Effector memory CD8-positive, alpha-beta T cell (primary cell): ENCODE measurements at regions not wholly inside any gene's neighbourhood (a gene's known extent, or its start where the extent isn't known, plus 50 kb on each side); places are given as distances from the start of the nearest gene placed in this dataset.

ENCODE experiments used
- ATAC-seq: fragments of 150-1000 bp; cut with Tn5 transposase; replicated peaks from 2 replicates; pipeline ENCODE4 v1.10.0; 2021; ENCODE audit warnings: mild to moderate bottlenecking, moderate library complexity
- DNase-seq, 3 experiments: peaks; one replicate each; pipeline ENCODE4 v3.0.0; 2021
- H3K27ac Mint-ChIP-seq, 2 donors: one replicate each; pipeline ENCODE4 v1.8.0; 2022; ENCODE audit warnings: mild to moderate bottlenecking in 2 of 2, mixed read lengths in 2 of 2, moderate library complexity in 2 of 2
- H3K27me3 Mint-ChIP-seq, 2 donors: one replicate each; pipeline ENCODE4 v1.8.0; 2022; ENCODE audit warnings: mixed read lengths in 2 of 2
- H3K36me3 Mint-ChIP-seq: one replicate; pipeline ENCODE4 v1.8.0; 2022; ENCODE audit warnings: mild to moderate bottlenecking, moderate library complexity, mixed read lengths; ENCODE audit not compliant: insufficient read depth
- H3K4me1 Mint-ChIP-seq, 2 donors: one replicate each; pipeline ENCODE4 v1.8.0; 2022; ENCODE audit warnings: low read depth in 2 of 2, mixed read lengths in 2 of 2
- H3K4me3 Mint-ChIP-seq, 2 donors: one replicate each; pipeline ENCODE4 v1.8.0; 2022; ENCODE audit warnings: mild to moderate bottlenecking in 2 of 2, mixed read lengths in 2 of 2, moderate library complexity in 2 of 2
- H3K9me3 Mint-ChIP-seq, 2 donors: one replicate each; pipeline ENCODE4 v1.8.0; 2022; ENCODE audit warnings: mixed read lengths in 2 of 2

- peak overlapping the region in 1 of 2 donors; percentile 25 for H3K27ac Mint-ChIP-seq
- H3K9me3 Mint-ChIP-seq, result no peaks in the 10 kb centered on the region
- ATAC-seq (no peak), DNase-seq (no peak)
- H3K36me3 Mint-ChIP-seq, result no peaks in the 10 kb centered on the region
- H3K27me3 Mint-ChIP-seq, result no peaks in the 10 kb centered on the region
- no peak overlapping the region for H3K4me3 Mint-ChIP-seq
- H3K4me1 Mint-ChIP-seq, result peaks cover 7 to 11% of the 10 kb centered on the region in 2 donors
These were observed 69.6 kb upstream of the ARMC2 start for GRCh38 chr6:108778421-108779186.

- Mint-ChIP-seq H3K27me3 (no peaks in the 10 kb centered on the region), H3K4me3 (no peak overlapping the region), H3K9me3 (no peaks in the 10 kb centered on the region), H3K4me1 (peaks cover 7 to 11% of the 10 kb centered on the region in 2 donors), H3K36me3 (no peaks in the 10 kb centered on the region), H3K27ac (no peak overlapping the region)
- DNase-seq (no peak), ATAC-seq (no peak)
These were observed 68.5 kb upstream of the ARMC2 start for GRCh38 chr6:108779536-108780275.

GRCh38 chr6:108780784-108781183 lies 67.4 kb upstream of the ARMC2 start:
- H3K4me3 Mint-ChIP-seq, result no peak overlapping the region
- no peak for ATAC-seq
- no peaks in the 10 kb centered on the region for H3K9me3 Mint-ChIP-seq
- H3K27me3 Mint-ChIP-seq, result no peaks in the 10 kb centered on the region
- peaks cover 7 to 11% of the 10 kb centered on the region in 2 donors for H3K4me1 Mint-ChIP-seq
- no peak for DNase-seq
- H3K27ac Mint-ChIP-seq, result no peak overlapping the region
- no peaks in the 10 kb centered on the region for H3K36me3 Mint-ChIP-seq

- H3K4me3 Mint-ChIP-seq, result peak overlapping the region; percentile 73 to 78
- no peak for ATAC-seq
- H3K36me3 Mint-ChIP-seq, result no peaks in the 10 kb centered on the region
- no peak overlapping the region for H3K27ac Mint-ChIP-seq
- DNase-seq, result no peak
- H3K27me3 Mint-ChIP-seq, result peaks cover 0 to 8% of the 10 kb centered on the region in 2 donors
- H3K4me1 Mint-ChIP-seq, result peaks cover 7 to 11% of the 10 kb centered on the region in 2 donors
- no peaks in the 10 kb centered on the region for H3K9me3 Mint-ChIP-seq
These were observed 66.7 kb upstream of the ARMC2 start for GRCh38 chr6:108781419-108782100.

GRCh38 chr6:108782179-108783041 lies 65.8 kb upstream of the ARMC2 start:
- no peaks in the 10 kb centered on the region for H3K36me3 Mint-ChIP-seq
- peaks cover 7 to 11% of the 10 kb centered on the region in 2 donors for H3K4me1 Mint-ChIP-seq
- no peaks in the 10 kb centered on the region for H3K9me3 Mint-ChIP-seq
- DNase-seq, result peak; percentile 66 to 72 (median 68)
- no peak overlapping the region for H3K27ac Mint-ChIP-seq
- peaks cover 0 to 9% of the 10 kb centered on the region in 2 donors for H3K27me3 Mint-ChIP-seq
- H3K4me3 Mint-ChIP-seq, result peak overlapping the region; percentile 73 to 78
- ATAC-seq, result peak; percentile 99

- DNase-seq, result no peak
- H3K4me3 Mint-ChIP-seq, result no peak overlapping the region
- H3K4me1 Mint-ChIP-seq, result peaks cover 7 to 11% of the 10 kb centered on the region in 2 donors
- H3K9me3 Mint-ChIP-seq, result no peaks in the 10 kb centered on the region
- H3K27ac Mint-ChIP-seq, result no peak overlapping the region
- H3K27me3 Mint-ChIP-seq, result peaks cover 0 to 9% of the 10 kb centered on the region in 2 donors
- no peak for ATAC-seq
- H3K36me3 Mint-ChIP-seq, result no peaks in the 10 kb centered on the region
These were observed 62.6 kb upstream of the ARMC2 start for GRCh38 chr6:108785653-108786052.

- Mint-ChIP-seq H3K27ac (no peak overlapping the region), H3K4me3 (no peak overlapping the region), H3K4me1 (no peaks in the 10 kb centered on the region), H3K27me3 (peaks cover 0 to 9% of the 10 kb centered on the region in 2 donors), H3K36me3 (no peaks in the 10 kb centered on the region), H3K9me3 (no peaks in the 10 kb centered on the region)
- DNase-seq (no peak), ATAC-seq (no peak)
These were observed 59.8 kb upstream of the ARMC2 start for GRCh38 chr6:108788416-108788815.

GRCh38 chr6:108789475-108789874 lies 58.7 kb upstream of the ARMC2 start:
- H3K27me3 Mint-ChIP-seq, result peaks cover 0 to 9% of the 10 kb centered on the region in 2 donors
- no peaks in the 10 kb centered on the region for H3K4me1 Mint-ChIP-seq
- no peak overlapping the region for H3K27ac Mint-ChIP-seq
- no peaks in the 10 kb centered on the region for H3K36me3 Mint-ChIP-seq
- H3K9me3 Mint-ChIP-seq, result no peaks in the 10 kb centered on the region
- H3K4me3 Mint-ChIP-seq, result no peak overlapping the region
- DNase-seq (no peak), ATAC-seq (no peak)

- no peak overlapping the region for H3K4me3 Mint-ChIP-seq
- DNase-seq (no peak), ATAC-seq (no peak)
- no peaks in the 10 kb centered on the region for H3K9me3 Mint-ChIP-seq
- no peaks in the 10 kb centered on the region for H3K4me1 Mint-ChIP-seq
- H3K36me3 Mint-ChIP-seq, result no peaks in the 10 kb centered on the region
- H3K27ac Mint-ChIP-seq, result no peak overlapping the region
- H3K27me3 Mint-ChIP-seq, result no peaks in the 10 kb centered on the region
These were observed 56.5 kb upstream of the ARMC2 start for GRCh38 chr6:108791700-108792099.

- H3K36me3 Mint-ChIP-seq, result no peaks in the 10 kb centered on the region
- DNase-seq, result no peak
These were observed 54.5 kb upstream of the ARMC2 start for GRCh38 chr6:108793516-108794251.

GRCh38 chr6:108795122-108795521 lies 53.1 kb upstream of the ARMC2 start:
- H3K4me1 Mint-ChIP-seq, result peaks cover 22 to 29% of the 10 kb centered on the region in 2 donors
- no peak for DNase-seq
- H3K4me3 Mint-ChIP-seq, result no peak overlapping the region
- H3K27ac Mint-ChIP-seq, result no peak overlapping the region
- H3K9me3 Mint-ChIP-seq, result no peaks in the 10 kb centered on the region
- no peak for ATAC-seq
- H3K36me3 Mint-ChIP-seq, result no peaks in the 10 kb centered on the region
- no peaks in the 10 kb centered on the region for H3K27me3 Mint-ChIP-seq

More at GRCh38 chr6:108793516-108794251, 54.5 kb upstream of the ARMC2 start:
- Mint-ChIP-seq H3K27me3 (no peaks in the 10 kb centered on the region), H3K4me3 (no peak overlapping the region), H3K4me1 (peaks cover 14 to 18% of the 10 kb centered on the region in 2 donors), H3K9me3 (no peaks in the 10 kb centered on the region), H3K27ac (no peak overlapping the region)
- ATAC-seq, result no peak

GRCh38 chr6:108795814-108796213 lies 52.4 kb upstream of the ARMC2 start:
- peak overlapping the region in 1 of 2 donors; percentile 49 for H3K27ac Mint-ChIP-seq
- H3K27me3 Mint-ChIP-seq, result no peaks in the 10 kb centered on the region
- DNase-seq, result no peak
- H3K9me3 Mint-ChIP-seq, result no peaks in the 10 kb centered on the region
- H3K4me3 Mint-ChIP-seq, result no peak overlapping the region
- ATAC-seq, result no peak
- H3K4me1 Mint-ChIP-seq, result peaks cover 22 to 29% of the 10 kb centered on the region in 2 donors
- no peaks in the 10 kb centered on the region for H3K36me3 Mint-ChIP-seq
